ENCODE measurements at regions not wholly inside any gene's neighbourhood (a gene's known extent, or its start where the extent isn't known, plus 50 kb on each side); places are given as distances from the start of the nearest gene placed in this dataset.

DNA sequence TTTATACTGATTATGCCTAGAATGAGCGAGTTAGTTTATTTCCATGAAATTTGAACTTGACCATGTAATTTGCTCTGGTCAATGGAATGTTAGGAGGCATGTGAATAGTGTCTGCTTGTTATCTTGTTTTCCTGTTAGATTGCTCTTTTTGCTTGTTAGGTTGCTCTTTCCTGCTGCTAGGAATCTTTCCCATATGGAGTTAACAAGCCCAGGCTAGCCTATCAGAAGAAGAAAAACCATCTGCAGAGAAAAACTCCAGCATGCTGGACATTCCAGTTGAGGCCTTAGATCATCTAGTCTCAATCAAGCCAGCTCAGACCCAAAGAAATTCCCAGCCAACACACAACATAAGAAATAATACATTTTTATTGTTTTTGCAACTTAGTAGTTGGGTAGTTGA, 470.2 kb upstream of the AGTR1 start:
- H3K4me1 ChIP-seq = peaks cover 0 to 8% (median 0%) of the 10 kb centered on the region in 4 donors

DNA sequence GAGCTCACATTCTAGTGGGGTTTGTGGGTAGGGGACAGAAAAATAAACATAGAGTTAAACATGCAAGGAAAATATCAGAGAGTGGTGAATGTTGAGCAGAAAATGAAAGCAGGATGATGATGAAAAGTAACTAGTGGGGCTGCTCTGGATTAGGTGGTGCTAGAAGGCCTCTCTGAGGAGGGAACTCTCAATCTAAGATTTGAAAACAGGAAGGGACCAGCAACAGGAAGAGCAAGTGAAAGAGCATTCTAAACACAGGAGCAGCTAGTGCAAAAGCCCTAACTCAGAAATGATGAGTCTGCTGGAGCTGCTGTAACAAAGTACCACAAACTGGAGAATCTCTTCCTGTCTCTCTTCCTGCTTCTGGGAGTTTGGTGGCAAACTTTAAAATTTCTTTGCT, 468.6 kb upstream of the AGTR1 start:
- no peaks in the 10 kb centered on the region for H3K9me3 ChIP-seq
- TF ChIP-seq EP300 (IDR thresholded peaks at IDR 0.05) (no peak), POLR2A (IDR thresholded peaks at IDR 0.05) (no peak)
- TF ChIP-seq, protein P1, sequence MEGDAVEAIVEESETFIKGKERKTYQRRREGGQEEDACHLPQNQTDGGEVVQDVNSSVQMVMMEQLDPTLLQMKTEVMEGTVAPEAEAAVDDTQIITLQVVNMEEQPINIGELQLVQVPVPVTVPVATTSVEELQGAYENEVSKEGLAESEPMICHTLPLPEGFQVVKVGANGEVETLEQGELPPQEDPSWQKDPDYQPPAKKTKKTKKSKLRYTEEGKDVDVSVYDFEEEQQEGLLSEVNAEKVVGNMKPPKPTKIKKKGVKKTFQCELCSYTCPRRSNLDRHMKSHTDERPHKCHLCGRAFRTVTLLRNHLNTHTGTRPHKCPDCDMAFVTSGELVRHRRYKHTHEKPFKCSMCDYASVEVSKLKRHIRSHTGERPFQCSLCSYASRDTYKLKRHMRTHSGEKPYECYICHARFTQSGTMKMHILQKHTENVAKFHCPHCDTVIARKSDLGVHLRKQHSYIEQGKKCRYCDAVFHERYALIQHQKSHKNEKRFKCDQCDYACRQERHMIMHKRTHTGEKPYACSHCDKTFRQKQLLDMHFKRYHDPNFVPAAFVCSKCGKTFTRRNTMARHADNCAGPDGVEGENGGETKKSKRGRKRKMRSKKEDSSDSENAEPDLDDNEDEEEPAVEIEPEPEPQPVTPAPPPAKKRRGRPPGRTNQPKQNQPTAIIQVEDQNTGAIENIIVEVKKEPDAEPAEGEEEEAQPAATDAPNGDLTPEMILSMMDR (IDR thresholded peaks at IDR 0.05) = no peak

More for the DNA sequence above, 470.2 kb upstream of the AGTR1 start:
- Histone ChIP-seq H3K9me3 (no peaks in the 10 kb centered on the region), H3K27me3 (no peaks in the 10 kb centered on the region), H3K27ac (no peak overlapping the region), H3K4me3 (no peak overlapping the region), H3K36me3 (no peaks in the 10 kb centered on the region)
- TF ChIP-seq, protein P1 (IDR thresholded peaks at IDR 0.05) = no peak
- no peak for TF ChIP-seq EP300 (IDR thresholded peaks at IDR 0.05)
- TF ChIP-seq POLR2A (IDR thresholded peaks at IDR 0.05) = no peak
- WGBS, 2 donors = 89 to 92% methylated on average over 1 of the region's 1 CpG
- no peak for DNase-seq (ENCODE audit: low spot score in 2 of 2)

GRCh38 chr3:148230473-148230872, 467.2 kb upstream of the AGTR1 start:
- no peaks in the 10 kb centered on the region for H3K27me3 ChIP-seq
- DNase-seq (ENCODE audit: low spot score in 2 of 2) = no peak
- peaks cover 0 to 6% (median 0%) of the 10 kb centered on the region in 4 donors for H3K4me1 ChIP-seq
- WGBS, 2 donors = 97 to 98% methylated on average over 2 of the region's 2 CpGs
- no peak overlapping the region for H3K4me3 ChIP-seq
- TF ChIP-seq EP300 (IDR thresholded peaks at IDR 0.05) (no peak), POLR2A (IDR thresholded peaks at IDR 0.05) (no peak)
- TF ChIP-seq, protein P1 (IDR thresholded peaks at IDR 0.05) = no peak
- no peak overlapping the region for H3K27ac ChIP-seq
- H3K9me3 ChIP-seq = no peaks in the 10 kb centered on the region
- no peaks in the 10 kb centered on the region for H3K36me3 ChIP-seq

More for the DNA sequence above, 468.6 kb upstream of the AGTR1 start:
- H3K27ac ChIP-seq = no peak overlapping the region
- H3K36me3 ChIP-seq = no peaks in the 10 kb centered on the region
- no peak for DNase-seq (ENCODE audit: low spot score in 2 of 2)
- H3K27me3 ChIP-seq = no peaks in the 10 kb centered on the region
- no peak overlapping the region for H3K4me3 ChIP-seq
- H3K4me1 ChIP-seq = peaks cover 0 to 6% (median 0%) of the 10 kb centered on the region in 4 donors

DNA sequence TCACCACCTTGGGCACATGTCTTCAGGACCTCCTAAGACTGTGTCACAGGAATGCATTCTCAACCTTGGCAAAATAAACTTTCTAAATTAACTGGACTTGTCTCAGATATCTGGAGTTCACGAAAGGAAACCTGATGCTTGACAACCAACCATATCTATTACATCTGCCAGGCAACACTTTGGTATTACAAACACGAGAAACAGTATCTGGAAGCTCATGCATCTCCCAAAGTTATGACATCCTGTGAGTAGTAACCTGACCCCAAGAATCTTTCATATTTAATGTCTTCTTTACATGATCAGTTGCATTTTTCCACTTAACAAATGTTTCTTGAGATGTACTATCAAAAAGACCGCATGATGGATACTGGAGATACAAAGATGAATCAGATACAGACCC, 465.3 kb upstream of the AGTR1 start:
- Histone ChIP-seq H3K9me3 (no peaks in the 10 kb centered on the region), H3K27ac (no peak overlapping the region), H3K27me3 (no peaks in the 10 kb centered on the region), H3K4me3 (no peak overlapping the region), H3K4me1 (peaks cover 0 to 6% (median 0%) of the 10 kb centered on the region in 4 donors), H3K36me3 (no peaks in the 10 kb centered on the region)
- DNase-seq (ENCODE audit: low spot score in 2 of 2) = no peak
- 80 to 93% methylated on average over 3 of the region's 3 CpGs for WGBS, 2 donors
- TF ChIP-seq, protein P1 (IDR thresholded peaks at IDR 0.05) = no peak
- no peak for TF ChIP-seq EP300 (IDR thresholded peaks at IDR 0.05)
- no peak for TF ChIP-seq POLR2A (IDR thresholded peaks at IDR 0.05)

DNA sequence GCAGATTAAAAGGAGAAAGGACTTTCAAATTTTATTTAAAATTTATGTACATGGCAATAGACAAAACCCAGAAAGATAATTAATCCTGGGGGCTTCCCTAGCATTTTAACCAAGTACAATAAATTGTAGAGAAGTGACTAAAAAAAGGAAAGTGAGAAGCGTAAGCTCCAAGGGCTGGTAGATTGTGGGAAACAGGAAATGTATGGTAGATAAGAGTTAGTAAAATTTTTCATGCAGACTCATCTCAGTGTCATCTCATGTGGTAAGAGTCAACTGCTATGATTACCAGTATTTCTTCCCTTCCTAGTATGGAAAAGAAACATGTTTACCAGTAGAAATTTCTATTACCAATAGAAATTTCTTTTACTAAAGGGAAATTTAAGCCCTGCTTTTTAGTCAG, 464.3 kb upstream of the AGTR1 start:
- Histone ChIP-seq H3K27ac (no peak overlapping the region), H3K4me1 (no peaks in the 10 kb centered on the region), H3K27me3 (no peaks in the 10 kb centered on the region), H3K4me3 (no peak overlapping the region), H3K36me3 (no peaks in the 10 kb centered on the region), H3K9me3 (no peaks in the 10 kb centered on the region)
- DNase-seq (ENCODE audit: low spot score in 2 of 2) = no peak
- WGBS, 2 donors = 90 to 93% methylated on average over 1 of the region's 1 CpG
- TF ChIP-seq, protein P1 (IDR thresholded peaks at IDR 0.05) = no peak
- TF ChIP-seq POLR2A (IDR thresholded peaks at IDR 0.05) = no peak
- TF ChIP-seq EP300 (IDR thresholded peaks at IDR 0.05) = no peak
